H1 (cell line): ENCODE measurements at regions not wholly inside any gene's neighbourhood (a gene's known extent, or its start where the extent isn't known, plus 50 kb on each side); places are given as distances from the start of the nearest gene placed in this dataset.

Source experiments
- CTCF ChIA-PET: fragments of 300-600 bp; sonication (Branson Sonifier 250); formaldehyde crosslinking; loops from one replicate; lab custom pipeline; 2021; ENCODE audit not compliant: partially characterized antibody; lab: Charles Lee
- POLR2A ChIA-PET: fragments of 300-600 bp; sonication (Branson Sonifier 250); formaldehyde crosslinking; loops from one replicate; lab custom pipeline; 2021; ENCODE audit warnings: inconsistent platforms; ENCODE audit not compliant: partially characterized antibody; lab: Charles Lee
- DNase-seq, 2 experiments: peaks; one replicate each; pipeline versions ENCODE4 v3.0.0 to v3.0.0-alpha.2; 2010 to 2022; ENCODE audit warnings: low spot score in 2 of 2, low read depth in 1 of 2, mixed read lengths in 1 of 2
- FAIRE-seq: peaks from 2 replicates; lab custom pipeline; 2011; peaks lifted over from hg19 to GRCh38; lab: Jason Lieb, UNC
- H2AFZ ChIP-seq: 2 replicates; pipeline ENCODE4 v1.8.1; 2012; ENCODE audit warnings: low read length, inconsistent platforms
- H2AK5ac ChIP-seq: 2 replicates; pipeline ENCODE4 v1.6.1; 2013; ENCODE audit warnings: low read depth, low read length
- H2BK120ac ChIP-seq: replicated peaks from 2 replicates; pipeline ENCODE3; 2013; ENCODE audit warnings: low read depth, low read length, inconsistent platforms
- H2BK12ac ChIP-seq: 2 replicates; pipeline ENCODE4 v1.6.1; 2013; ENCODE audit warnings: low read depth, low read length
- H2BK15ac ChIP-seq: 2 replicates; pipeline ENCODE4 v1.6.1; 2013; ENCODE audit warnings: low read length
- H2BK20ac ChIP-seq: 2 replicates; pipeline ENCODE4 v1.6.1; 2013; ENCODE audit warnings: low read length
- H2BK5ac ChIP-seq: 2 replicates; pipeline ENCODE4 v1.6.1; 2013; ENCODE audit warnings: low read depth, low read length
- H3K14ac ChIP-seq: 2 replicates; pipeline ENCODE4 v1.6.1; 2013; ENCODE audit warnings: inconsistent platforms; ENCODE audit not compliant: insufficient read length
- H3K18ac ChIP-seq: 2 replicates; pipeline ENCODE4 v1.6.1; 2013; ENCODE audit warnings: low read length; ENCODE audit errors: extremely low read depth
- H3K23ac ChIP-seq: 2 replicates; pipeline ENCODE4 v1.6.1; 2013; ENCODE audit warnings: inconsistent platforms; ENCODE audit not compliant: insufficient read length
- H3K23me2 ChIP-seq: 2 replicates; pipeline ENCODE4 v1.6.1; 2013; ENCODE audit warnings: low read depth, low read length
- H3K27ac ChIP-seq: 2 replicates; pipeline ENCODE4 v1.6.1; 2011; ENCODE audit warnings: low read depth, low read length, inconsistent platforms
- H3K27me3 ChIP-seq, 4 experiments: replicated peaks in 1 of 4; 1 replicate in 1 of 4; 2 replicates in 3 of 4; pipeline versions ENCODE4 v1.6.1 to v1.8.1; 2011 to 2013; ENCODE audit warnings: low read length in 3 of 4, mild to moderate bottlenecking in 3 of 4, inconsistent platforms in 2 of 4, mixed read lengths in 2 of 4, moderate library complexity in 1 of 4; ENCODE audit not compliant: control insufficient read depth in 3 of 4, insufficient read depth in 3 of 4; ENCODE audit errors: extremely low read depth in 1 of 4
- H3K36me3 ChIP-seq, 4 experiments: 2 replicates each; pipeline versions ENCODE4 v1.6.1 to v1.8.1; 2011 to 2013; ENCODE audit warnings: mild to moderate bottlenecking in 4 of 4, low read length in 3 of 4, moderate library complexity in 2 of 4, control low read depth in 1 of 4, inconsistent platforms in 1 of 4; ENCODE audit not compliant: insufficient read depth in 4 of 4, control insufficient read depth in 2 of 4
- H3K4ac ChIP-seq: replicated peaks from 2 replicates; pipeline ENCODE3; 2013; ENCODE audit warnings: low read length, low read depth, mixed read lengths, inconsistent platforms; ENCODE audit not compliant: insufficient read length
- H3K4me1 ChIP-seq, 4 experiments: replicated peaks in 1 of 4; 1 replicate in 1 of 4; 2 replicates in 3 of 4; pipeline versions ENCODE4 v1.6.1 to v1.8.1; 2011 to 2013; ENCODE audit warnings: low read length in 3 of 4, inconsistent platforms in 2 of 4, mixed read lengths in 1 of 4; ENCODE audit not compliant: insufficient read depth in 4 of 4, control insufficient read depth in 3 of 4
- H3K4me2 ChIP-seq, 2 experiments: 2 replicates each; pipeline versions ENCODE4 v1.6.1 to v1.8.1; 2011 to 2013; ENCODE audit warnings: low read depth in 2 of 2, low read length in 2 of 2, control low read depth in 1 of 2, inconsistent platforms in 1 of 2, mild to moderate bottlenecking in 1 of 2; ENCODE audit not compliant: insufficient read depth in 1 of 2
- H3K4me3 ChIP-seq, 4 experiments: fragments of 200-600, 300-600 bp in 1 of 4; sonication (generic), shearing (Covaris generic), sonication (Bioruptor Twin) in 1 of 4; 2 replicates each; pipeline versions ENCODE4 v1.5.1 to v1.8.1; 2011 to 2016; ENCODE audit warnings: low read length in 4 of 4, low read depth in 3 of 4, control low read depth in 2 of 4, inconsistent platforms in 2 of 4, mild to moderate bottlenecking in 2 of 4, mixed read lengths in 1 of 4, moderate library complexity in 1 of 4; ENCODE audit not compliant: insufficient read depth in 2 of 4; ENCODE audit errors: extremely low read depth in 1 of 4
- H3K56ac ChIP-seq: replicated peaks from 2 replicates; pipeline ENCODE3; 2013; ENCODE audit warnings: low read depth, mild to moderate bottlenecking, mixed read lengths, low read length, inconsistent platforms; ENCODE audit not compliant: insufficient read length
- H3K79me1 ChIP-seq: 2 replicates; pipeline ENCODE4 v1.6.1; 2013; ENCODE audit warnings: low read depth, low read length, control low read depth
- H3K79me2 ChIP-seq, 2 experiments: 2 replicates each; pipeline versions ENCODE4 v1.6.1 to v1.8.1; 2012 to 2013; ENCODE audit warnings: low read length in 2 of 2, mild to moderate bottlenecking in 2 of 2, inconsistent platforms in 1 of 2; ENCODE audit not compliant: insufficient read depth in 2 of 2, control insufficient read depth in 1 of 2
- H3K9ac ChIP-seq, 4 experiments: replicated peaks in 1 of 4; 1 replicate in 1 of 4; 2 replicates in 3 of 4; pipeline versions ENCODE4 v1.6.1 to v1.8.1; 2011 to 2013; ENCODE audit warnings: low read depth in 3 of 4, low read length in 3 of 4, control low read depth in 2 of 4, mild to moderate bottlenecking in 2 of 4, moderate library complexity in 2 of 4, inconsistent platforms in 1 of 4; ENCODE audit errors: extremely low read depth in 1 of 4
- H3K9me3 ChIP-seq, 2 experiments: 2 replicates each; pipeline versions ENCODE4 v1.6.1 to v1.8.1; 2012 to 2013; ENCODE audit warnings: mild to moderate bottlenecking in 2 of 2, moderate library complexity in 2 of 2, control low read depth in 1 of 2, inconsistent platforms in 1 of 2, low read depth in 1 of 2, low read length in 1 of 2, mixed read lengths in 1 of 2; ENCODE audit not compliant: insufficient read depth in 2 of 2
- H4K20me1 ChIP-seq, 2 experiments: replicated peaks in 1 of 2; 2 replicates each; pipeline versions ENCODE3 to v1.8.1; 2011 to 2013; ENCODE audit warnings: inconsistent platforms in 2 of 2, low read length in 2 of 2, mild to moderate bottlenecking in 1 of 2; ENCODE audit not compliant: insufficient read depth in 2 of 2, control insufficient read depth in 1 of 2
- H4K5ac ChIP-seq: 2 replicates; pipeline ENCODE4 v1.6.1; 2013; ENCODE audit warnings: low read length, low read depth, mixed read lengths, inconsistent platforms; ENCODE audit not compliant: insufficient read length
- H4K8ac ChIP-seq: 2 replicates; pipeline ENCODE4 v1.8.0; 2013; ENCODE audit warnings: mild to moderate bottlenecking, moderate library complexity, low read length, inconsistent platforms; ENCODE audit not compliant: insufficient read depth; ENCODE audit errors: extremely low read depth
- H4K91ac ChIP-seq: replicated peaks from 2 replicates; pipeline ENCODE3; 2013; ENCODE audit warnings: low read length, mixed read lengths, inconsistent platforms; ENCODE audit not compliant: insufficient read length
- ATF3 ChIP-seq: IDR thresholded peaks from 2 replicates; pipeline ENCODE4 v1.6.1; 2011; ENCODE audit warnings: low read depth, mild to moderate bottlenecking, low read length; ENCODE audit not compliant: insufficient read depth
- CHD1 ChIP-seq: IDR thresholded peaks from 2 replicates; pipeline ENCODE4 v1.6.1; 2012; ENCODE audit warnings: low read depth, low read length, improper control_type of control experiment
- CTBP2 ChIP-seq: IDR thresholded peaks from 2 replicates; pipeline ENCODE4 v1.7.0; 2011; ENCODE audit warnings: borderline replicate concordance, mild to moderate bottlenecking, moderate library complexity, mixed read lengths, low read length; ENCODE audit not compliant: insufficient read depth, insufficient read length
- FOSL1 ChIP-seq: IDR thresholded peaks from 2 replicates; pipeline ENCODE4 v1.6.1; 2011; ENCODE audit warnings: mild to moderate bottlenecking, low read depth, low read length, moderate library complexity; ENCODE audit not compliant: insufficient read depth
- GTF2F1 ChIP-seq: IDR thresholded peaks from 2 replicates; pipeline ENCODE4 v1.6.1; 2012; ENCODE audit warnings: low read depth, low read length, improper control_type of control experiment, borderline replicate concordance
- HDAC6 ChIP-seq: IDR thresholded peaks from one replicate; pipeline ENCODE4 v1.7.1; 2012; ENCODE audit warnings: low read depth, mild to moderate bottlenecking, inconsistent platforms, low read length, moderate library complexity
- JUND ChIP-seq: IDR thresholded peaks from 2 replicates; pipeline ENCODE4 v1.6.1; 2011; ENCODE audit warnings: mild to moderate bottlenecking, improper control_type of control experiment, low read length
- MAFK ChIP-seq: IDR thresholded peaks from 2 replicates; pipeline ENCODE4 v1.6.1; 2012; ENCODE audit warnings: low read depth, mild to moderate bottlenecking, improper control_type of control experiment, low read length
- POLR2AphosphoS5 ChIP-seq: IDR thresholded peaks from 2 replicates; pipeline ENCODE4 v1.6.1; 2011; ENCODE audit warnings: low read depth, low read length
- RBBP5 ChIP-seq: IDR thresholded peaks from 2 replicates; pipeline ENCODE4 v1.7.1; 2012; ENCODE audit warnings: low read depth, mild to moderate bottlenecking, inconsistent platforms, low read length, moderate library complexity, borderline replicate concordance
- SIRT6 ChIP-seq: IDR thresholded peaks from one replicate; pipeline ENCODE4 v1.7.1; 2012; ENCODE audit warnings: low read length, inconsistent platforms
- SP1 ChIP-seq: IDR thresholded peaks from 2 replicates; pipeline ENCODE4 v1.6.1; 2011; ENCODE audit warnings: low read depth, low read length
- SRF ChIP-seq: IDR thresholded peaks from 2 replicates; pipeline ENCODE4 v1.6.1; 2011; ENCODE audit warnings: mild to moderate bottlenecking, low read depth, low read length, moderate library complexity
- TAF1 ChIP-seq: IDR thresholded peaks from 2 replicates; pipeline ENCODE4 v1.6.1; 2011; ENCODE audit warnings: mild to moderate bottlenecking, low read depth, low read length
- WGBS, 2 experiments: shearing (Covaris generic) in 1 of 2; methylation state at CpG; one replicate each; pipeline versions ENCODE4 v1.1.6 to v1.1.7; 2013 to 2015; ENCODE audit warnings: low lambda C conversion rate in 2 of 2, mixed read lengths in 2 of 2, inconsistent platforms in 1 of 2, low coverage in 1 of 2, missing lambda C conversion rate in 1 of 2; ENCODE audit not compliant: insufficient replicate concordance in 2 of 2, insufficient coverage in 1 of 2, insufficient read length in 1 of 2; ENCODE audit errors: extremely low coverage in 1 of 2, missing lambda C conversion rate in 1 of 2; 5-methylcytosine and 5-hydroxymethylcytosine counted together

GRCh38 chr20:23197836-23198235 lies 111.7 kb upstream of the CD93 start:
- Histone ChIP-seq H3K36me3 (no peaks in the 10 kb centered on the region), H4K5ac (no peak overlapping the region), H3K4me3 (no peak overlapping the region), H4K20me1 (no peaks in the 10 kb centered on the region), H4K8ac (no peak overlapping the region), H3K56ac (no peak overlapping the region), H3K4ac (no peak overlapping the region), H3K14ac (no peak overlapping the region), H2AK5ac (no peak overlapping the region), H2BK15ac (no peak overlapping the region), H3K79me2 (no peaks in the 10 kb centered on the region), H2BK120ac (no peak overlapping the region), H2BK12ac (no peak overlapping the region), H2BK20ac (no peak overlapping the region), H3K18ac (no peak overlapping the region), H3K23ac (no peak overlapping the region), H2AFZ (no peak overlapping the region), H3K9ac (no peak overlapping the region), H3K27ac (no peak overlapping the region), H3K9me3 (no peaks in the 10 kb centered on the region), H3K4me2 (no peak overlapping the region), H2BK5ac (no peak overlapping the region), H3K79me1 (no peaks in the 10 kb centered on the region), H4K91ac (no peak overlapping the region), H3K23me2 (no peaks in the 10 kb centered on the region), H3K4me1 (no peaks in the 10 kb centered on the region), H3K27me3 (no peaks in the 10 kb centered on the region)
- ChIA-PET CTCF (interaction anchor here (1.0 to 1.9 kb wide), 4 partner anchors 119 to 223 kb away, joined by 3 to 8 read pairs (median 3); no protein-coding TSS in a partner anchor), POLR2A (interaction anchor here (0.7 to 1.1 kb wide), 2 partner anchors 86 to 147 kb away, joined by 3 to 4 read pairs; no protein-coding TSS in a partner anchor)
- 80% methylated on average over 4 of the region's 4 CpGs; no CpG with 5 or more reads in 1 of the 2 experiments for WGBS, 2 experiments
- FAIRE-seq (no peak), DNase-seq (no peak)
- no peak for TF ChIP-seq TAF1
- TF ChIP-seq CHD1: no peak
- TF ChIP-seq JUND: no peak
- TF ChIP-seq ATF3: no peak
- TF ChIP-seq SIRT6: no peak
- TF ChIP-seq SP1: no peak
- TF ChIP-seq MAFK: no peak
- TF ChIP-seq FOSL1: no peak
- no peak for TF ChIP-seq POLR2AphosphoS5
- TF ChIP-seq GTF2F1: no peak
- TF ChIP-seq CTBP2: no peak
- no peak for TF ChIP-seq SRF
- no peak for TF ChIP-seq RBBP5
- no peak for TF ChIP-seq HDAC6
